Liver (tissue), 8 donors: ENCODE measurements at regions not wholly inside any gene's neighbourhood (a gene's known extent, or its start where the extent isn't known, plus 50 kb on each side); places are given as distances from the start of the nearest gene placed in this dataset.

Experiments
- DNase-seq: peaks from one replicate; pipeline ENCODE4 v3.0.0-alpha.2; 2017; ENCODE audit warnings: low spot score
- H3K27ac ChIP-seq, 2 donors: one replicate each; pipeline ENCODE4 v1.7.0; 2013; ENCODE audit warnings: inconsistent platforms in 2 of 2, low read length in 2 of 2, control low read depth in 1 of 2, low read depth in 1 of 2, mild to moderate bottlenecking in 1 of 2
- H3K27me3 ChIP-seq, 4 donors: one replicate each; pipeline versions ENCODE4 v1.6.1 to v1.7.0; 2013; ENCODE audit warnings: low read length in 3 of 4, inconsistent platforms in 1 of 4, mild to moderate bottlenecking in 1 of 4, moderate library complexity in 1 of 4; ENCODE audit not compliant: control insufficient read depth in 4 of 4, insufficient read depth in 4 of 4
- H3K36me3 ChIP-seq, 4 donors: one replicate each; pipeline versions ENCODE4 v1.6.1 to v1.7.0; 2013; ENCODE audit warnings: low read length in 3 of 4, mild to moderate bottlenecking in 3 of 4, low read depth in 1 of 4, moderate library complexity in 1 of 4; ENCODE audit not compliant: control insufficient read depth in 4 of 4, insufficient read depth in 3 of 4
- H3K4me1 ChIP-seq, 4 donors: one replicate each; pipeline versions ENCODE4 v1.6.1 to v1.7.0; 2013; ENCODE audit warnings: low read length in 3 of 4, mild to moderate bottlenecking in 3 of 4, moderate library complexity in 1 of 4; ENCODE audit not compliant: control insufficient read depth in 4 of 4, insufficient read depth in 4 of 4
- H3K4me3 ChIP-seq, 3 donors: one replicate each; pipeline versions ENCODE4 v1.6.1 to v1.7.0; 2013; ENCODE audit warnings: low read length in 3 of 3, control low read depth in 1 of 3, low read depth in 1 of 3, mild to moderate bottlenecking in 1 of 3
- H3K9ac ChIP-seq, 2 donors: one replicate each; pipeline ENCODE4 v1.7.0; 2013; ENCODE audit warnings: low read length in 2 of 2, mild to moderate bottlenecking in 2 of 2, moderate library complexity in 2 of 2, control low read depth in 1 of 2, low read depth in 1 of 2
- H3K9me3 ChIP-seq, 4 donors: one replicate each; pipeline versions ENCODE4 v1.6.1 to v1.7.0; 2013; ENCODE audit warnings: low read length in 3 of 4; ENCODE audit not compliant: control insufficient read depth in 4 of 4
- EGR1 ChIP-seq, 2 donors: IDR thresholded peaks; 2 replicates each; pipeline ENCODE4 v1.6.1; 2016 to 2018; ENCODE audit warnings: antibody characterized with exemption in 2 of 2, low read depth in 2 of 2
- FOXA2 ChIP-seq: IDR thresholded peaks from 2 replicates; pipeline ENCODE4 v1.6.1; 2016; ENCODE audit warnings: antibody characterized with exemption
- GABPA ChIP-seq, 2 donors: IDR thresholded peaks in 1 of 2; conservative IDR thresholded peaks in 1 of 2; 2 replicates each; pipeline ENCODE4 v1.6.1; 2016; ENCODE audit warnings: antibody characterized with exemption in 2 of 2, mild to moderate bottlenecking in 1 of 2, moderate library complexity in 1 of 2
- HNF4A ChIP-seq, 2 donors: conservative IDR thresholded peaks; 2 replicates each; pipeline ENCODE4 v1.6.1; 2016; ENCODE audit warnings: antibody characterized with exemption in 2 of 2, mild to moderate bottlenecking in 2 of 2
- HNF4G ChIP-seq: IDR thresholded peaks from 2 replicates; pipeline ENCODE4 v1.6.1; 2016; ENCODE audit warnings: antibody characterized with exemption
- JUND ChIP-seq, 2 donors: IDR thresholded peaks; 2 replicates each; pipeline ENCODE4 v1.6.1; 2016; ENCODE audit warnings: antibody characterized with exemption in 2 of 2
- NR2F2 ChIP-seq: IDR thresholded peaks from 2 replicates; pipeline ENCODE4 v1.6.1; 2016; ENCODE audit warnings: antibody characterized with exemption
- RAD21 ChIP-seq, 2 donors: IDR thresholded peaks; 2 replicates each; pipeline ENCODE4 v1.6.1; 2016; ENCODE audit warnings: antibody characterized with exemption in 2 of 2, mild to moderate bottlenecking in 2 of 2
- RXRA ChIP-seq, 2 donors: IDR thresholded peaks; 2 replicates each; pipeline ENCODE4 v1.6.1; 2017 to 2018; ENCODE audit warnings: antibody characterized with exemption in 2 of 2, mild to moderate bottlenecking in 1 of 2
- SP1 ChIP-seq: IDR thresholded peaks from 2 replicates; pipeline ENCODE4 v1.6.1; 2018; ENCODE audit warnings: antibody characterized with exemption, mild to moderate bottlenecking
- TAF1 ChIP-seq: conservative IDR thresholded peaks from 2 replicates; pipeline ENCODE4 v1.6.1; 2016; ENCODE audit warnings: antibody characterized with exemption, mild to moderate bottlenecking
- YY1 ChIP-seq: IDR thresholded peaks from 2 replicates; pipeline ENCODE4 v1.6.1; 2016; ENCODE audit warnings: antibody characterized with exemption, mild to moderate bottlenecking
- WGBS: extraction: QIAGEN DNeasy Blood & Tissue Kit; methylation state at CpG from one replicate; pipeline ENCODE4 v1.1.7; 2013; 5-methylcytosine and 5-hydroxymethylcytosine counted together
- TF ChIP-seq, protein P1 (sequence below): IDR thresholded peaks from 2 replicates; pipeline ENCODE4 v1.6.1; 2016; ENCODE audit warnings: antibody characterized with exemption
- TF ChIP-seq, protein P2 (sequence below): IDR thresholded peaks from 2 replicates; pipeline ENCODE4 v1.6.1; 2016; ENCODE audit warnings: antibody characterized with exemption, mild to moderate bottlenecking
- TF ChIP-seq, protein P3 (sequence below): IDR thresholded peaks from 2 replicates; pipeline ENCODE4 v1.6.1; 2016; ENCODE audit warnings: antibody characterized with exemption
- TF ChIP-seq, protein P4 (sequence below): IDR thresholded peaks from 2 replicates; pipeline ENCODE4 v1.6.1; 2016; ENCODE audit warnings: antibody characterized with exemption
- TF ChIP-seq, protein P5 (sequence below): fragments of 150-350 bp; IDR thresholded peaks from 2 replicates; pipeline ENCODE4 v1.5.1; 2017; ENCODE audit warnings: improper control_type of control experiment, low read depth, low read length; ENCODE audit not compliant: missing input control
- donor health status: healthy.
- donor health status: healthy.
- donor health status: healthy.
- donor health status: healthy.
- donor health status: healthy.

DNA sequence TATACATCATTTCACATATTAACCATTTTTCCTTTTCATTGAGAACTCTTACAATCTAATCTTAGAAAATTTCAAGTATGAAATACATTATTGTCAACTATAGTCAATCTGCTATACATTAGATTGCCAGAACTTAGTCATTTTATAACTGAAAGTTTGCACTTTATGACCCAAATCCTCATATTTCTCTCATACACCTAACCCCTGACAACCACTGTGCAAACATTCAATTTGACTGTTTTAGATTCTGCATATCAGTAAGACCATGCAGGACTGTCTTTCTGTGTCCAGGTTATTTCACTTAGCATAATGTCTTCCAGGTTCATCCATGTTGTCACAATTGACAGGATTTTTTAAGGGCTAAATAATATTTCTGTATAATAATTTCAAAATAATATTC lies 1299.0 kb upstream of the B3GALT2 start:
- H3K9me3 ChIP-seq: peaks cover 0 to 2% (median 0%) of the 10 kb centered on the region in 4 donors
- no peak overlapping the region for H3K27ac ChIP-seq
- no peaks in the 10 kb centered on the region for H3K4me1 ChIP-seq
- TF ChIP-seq FOXA2 (no peak), SP1 (no peak), RAD21 (IDR thresholded peaks at IDR 0.05) (no peak), TAF1 (no peak), EGR1 (IDR thresholded peaks at IDR 0.05; ENCODE audit: low read depth in 2 of 2) (no peak), RXRA (IDR thresholded peaks at IDR 0.05) (no peak), HNF4G (no peak), JUND (IDR thresholded peaks at IDR 0.05) (no peak), HNF4A (conservative IDR thresholded peaks at IDR 0.05) (no peak), GABPA (IDR thresholded peaks at IDR 0.05 in 1 of 2, conservative IDR thresholded peaks at IDR 0.05 in 1 of 2) (no peak)
- TF ChIP-seq, protein P1, sequence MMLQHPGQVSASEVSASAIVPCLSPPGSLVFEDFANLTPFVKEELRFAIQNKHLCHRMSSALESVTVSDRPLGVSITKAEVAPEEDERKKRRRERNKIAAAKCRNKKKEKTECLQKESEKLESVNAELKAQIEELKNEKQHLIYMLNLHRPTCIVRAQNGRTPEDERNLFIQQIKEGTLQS: no peak
- TF ChIP-seq, protein P2, sequence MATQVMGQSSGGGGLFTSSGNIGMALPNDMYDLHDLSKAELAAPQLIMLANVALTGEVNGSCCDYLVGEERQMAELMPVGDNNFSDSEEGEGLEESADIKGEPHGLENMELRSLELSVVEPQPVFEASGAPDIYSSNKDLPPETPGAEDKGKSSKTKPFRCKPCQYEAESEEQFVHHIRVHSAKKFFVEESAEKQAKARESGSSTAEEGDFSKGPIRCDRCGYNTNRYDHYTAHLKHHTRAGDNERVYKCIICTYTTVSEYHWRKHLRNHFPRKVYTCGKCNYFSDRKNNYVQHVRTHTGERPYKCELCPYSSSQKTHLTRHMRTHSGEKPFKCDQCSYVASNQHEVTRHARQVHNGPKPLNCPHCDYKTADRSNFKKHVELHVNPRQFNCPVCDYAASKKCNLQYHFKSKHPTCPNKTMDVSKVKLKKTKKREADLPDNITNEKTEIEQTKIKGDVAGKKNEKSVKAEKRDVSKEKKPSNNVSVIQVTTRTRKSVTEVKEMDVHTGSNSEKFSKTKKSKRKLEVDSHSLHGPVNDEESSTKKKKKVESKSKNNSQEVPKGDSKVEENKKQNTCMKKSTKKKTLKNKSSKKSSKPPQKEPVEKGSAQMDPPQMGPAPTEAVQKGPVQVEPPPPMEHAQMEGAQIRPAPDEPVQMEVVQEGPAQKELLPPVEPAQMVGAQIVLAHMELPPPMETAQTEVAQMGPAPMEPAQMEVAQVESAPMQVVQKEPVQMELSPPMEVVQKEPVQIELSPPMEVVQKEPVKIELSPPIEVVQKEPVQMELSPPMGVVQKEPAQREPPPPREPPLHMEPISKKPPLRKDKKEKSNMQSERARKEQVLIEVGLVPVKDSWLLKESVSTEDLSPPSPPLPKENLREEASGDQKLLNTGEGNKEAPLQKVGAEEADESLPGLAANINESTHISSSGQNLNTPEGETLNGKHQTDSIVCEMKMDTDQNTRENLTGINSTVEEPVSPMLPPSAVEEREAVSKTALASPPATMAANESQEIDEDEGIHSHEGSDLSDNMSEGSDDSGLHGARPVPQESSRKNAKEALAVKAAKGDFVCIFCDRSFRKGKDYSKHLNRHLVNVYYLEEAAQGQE: no peak
- TF ChIP-seq, protein P3, sequence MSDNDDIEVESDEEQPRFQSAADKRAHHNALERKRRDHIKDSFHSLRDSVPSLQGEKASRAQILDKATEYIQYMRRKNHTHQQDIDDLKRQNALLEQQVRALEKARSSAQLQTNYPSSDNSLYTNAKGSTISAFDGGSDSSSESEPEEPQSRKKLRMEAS: no peak
- TF ChIP-seq, protein P4, sequence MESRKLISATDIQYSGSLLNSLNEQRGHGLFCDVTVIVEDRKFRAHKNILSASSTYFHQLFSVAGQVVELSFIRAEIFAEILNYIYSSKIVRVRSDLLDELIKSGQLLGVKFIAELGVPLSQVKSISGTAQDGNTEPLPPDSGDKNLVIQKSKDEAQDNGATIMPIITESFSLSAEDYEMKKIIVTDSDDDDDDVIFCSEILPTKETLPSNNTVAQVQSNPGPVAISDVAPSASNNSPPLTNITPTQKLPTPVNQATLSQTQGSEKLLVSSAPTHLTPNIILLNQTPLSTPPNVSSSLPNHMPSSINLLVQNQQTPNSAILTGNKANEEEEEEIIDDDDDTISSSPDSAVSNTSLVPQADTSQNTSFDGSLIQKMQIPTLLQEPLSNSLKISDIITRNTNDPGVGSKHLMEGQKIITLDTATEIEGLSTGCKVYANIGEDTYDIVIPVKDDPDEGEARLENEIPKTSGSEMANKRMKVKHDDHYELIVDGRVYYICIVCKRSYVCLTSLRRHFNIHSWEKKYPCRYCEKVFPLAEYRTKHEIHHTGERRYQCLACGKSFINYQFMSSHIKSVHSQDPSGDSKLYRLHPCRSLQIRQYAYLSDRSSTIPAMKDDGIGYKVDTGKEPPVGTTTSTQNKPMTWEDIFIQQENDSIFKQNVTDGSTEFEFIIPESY: no peak
- H3K36me3 ChIP-seq: no peaks in the 10 kb centered on the region
- no peaks in the 10 kb centered on the region for H3K27me3 ChIP-seq
- H3K4me3 ChIP-seq: no peak overlapping the region
- no peak for DNase-seq
- no peak overlapping the region for H3K9ac ChIP-seq

DNA sequence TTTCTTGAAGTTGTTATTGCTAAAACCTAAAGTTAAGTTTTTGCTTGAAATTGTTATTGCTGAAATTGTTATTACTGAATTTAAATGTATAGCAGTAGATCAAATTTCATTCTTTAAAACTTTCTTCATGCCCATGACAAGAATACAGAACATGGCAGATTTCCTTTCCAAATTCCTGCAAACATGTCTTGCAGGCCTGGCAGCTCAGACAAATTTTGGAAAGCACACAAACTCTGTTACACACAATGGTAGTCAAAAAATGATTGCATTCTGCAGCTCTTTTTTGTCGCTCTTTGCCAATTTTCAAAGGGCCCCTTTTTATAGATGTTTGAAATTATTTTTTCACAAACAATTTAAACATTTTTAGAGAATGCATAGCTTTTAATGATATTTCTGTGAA lies 1292.3 kb upstream of the B3GALT2 start:
- Histone ChIP-seq H3K27ac (no peak overlapping the region), H3K4me3 (no peak overlapping the region), H3K9me3 (no peaks in the 10 kb centered on the region), H3K36me3 (no peaks in the 10 kb centered on the region), H3K9ac (no peak overlapping the region), H3K27me3 (peaks cover 0 to 4% (median 0%) of the 10 kb centered on the region in 4 donors), H3K4me1 (no peaks in the 10 kb centered on the region)
- TF ChIP-seq YY1 (no peak), RXRA (IDR thresholded peaks at IDR 0.05) (no peak), NR2F2 (no peak), EGR1 (IDR thresholded peaks at IDR 0.05; ENCODE audit: low read depth in 2 of 2) (no peak), GABPA (IDR thresholded peaks at IDR 0.05 in 1 of 2, conservative IDR thresholded peaks at IDR 0.05 in 1 of 2) (no peak), HNF4G (no peak), SP1 (no peak), FOXA2 (no peak), HNF4A (conservative IDR thresholded peaks at IDR 0.05) (no peak)
- TF ChIP-seq, protein P5, sequence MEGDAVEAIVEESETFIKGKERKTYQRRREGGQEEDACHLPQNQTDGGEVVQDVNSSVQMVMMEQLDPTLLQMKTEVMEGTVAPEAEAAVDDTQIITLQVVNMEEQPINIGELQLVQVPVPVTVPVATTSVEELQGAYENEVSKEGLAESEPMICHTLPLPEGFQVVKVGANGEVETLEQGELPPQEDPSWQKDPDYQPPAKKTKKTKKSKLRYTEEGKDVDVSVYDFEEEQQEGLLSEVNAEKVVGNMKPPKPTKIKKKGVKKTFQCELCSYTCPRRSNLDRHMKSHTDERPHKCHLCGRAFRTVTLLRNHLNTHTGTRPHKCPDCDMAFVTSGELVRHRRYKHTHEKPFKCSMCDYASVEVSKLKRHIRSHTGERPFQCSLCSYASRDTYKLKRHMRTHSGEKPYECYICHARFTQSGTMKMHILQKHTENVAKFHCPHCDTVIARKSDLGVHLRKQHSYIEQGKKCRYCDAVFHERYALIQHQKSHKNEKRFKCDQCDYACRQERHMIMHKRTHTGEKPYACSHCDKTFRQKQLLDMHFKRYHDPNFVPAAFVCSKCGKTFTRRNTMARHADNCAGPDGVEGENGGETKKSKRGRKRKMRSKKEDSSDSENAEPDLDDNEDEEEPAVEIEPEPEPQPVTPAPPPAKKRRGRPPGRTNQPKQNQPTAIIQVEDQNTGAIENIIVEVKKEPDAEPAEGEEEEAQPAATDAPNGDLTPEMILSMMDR: no peak
- TF ChIP-seq, protein P2: no peak
- TF ChIP-seq, protein P3: no peak
- TF ChIP-seq, protein P1: no peak
- TF ChIP-seq, protein P4: no peak
- DNase-seq: no peak
- WGBS: 94% methylated on average over 1 of the region's 1 CpG
